SK-N-SH treated with all-trans-retinoic acid at 6 μM for 48 hours (cell line): ENCODE measurements at regions not wholly inside any gene's neighbourhood (a gene's known extent, or its start where the extent isn't known, plus 50 kb on each side); places are given as distances from the start of the nearest gene placed in this dataset.

ENCODE experiments used
- ATAC-seq: fragments of 200-7000 bp; cut with Tn5 transposase; 3 replicates; pipeline ENCODE4 v1.9.1; 2020; ENCODE audit warnings: mild to moderate bottlenecking, moderate library complexity
- BACH2 ChIP-seq: fragments of 250-450 bp; sonication (Bioruptor Pico); IDR thresholded peaks from 2 replicates; pipeline ENCODE4 v1.9.0; 2021; ENCODE audit warnings: mild to moderate bottlenecking, borderline replicate concordance
- CREB5 ChIP-seq: fragments of 250-450 bp; sonication (Bioruptor Pico); IDR thresholded peaks from 2 replicates; pipeline ENCODE4 v1.5.1; 2020; ENCODE audit warnings: low read depth, mild to moderate bottlenecking, moderate library complexity
- CSDC2 ChIP-seq: fragments of 250-450 bp; sonication (Bioruptor Pico); IDR thresholded peaks from 2 replicates; pipeline ENCODE4 v1.5.0; 2020; ENCODE audit warnings: mild to moderate bottlenecking, moderate library complexity
- ESRRG ChIP-seq: fragments of 250-450 bp; sonication (Bioruptor Pico); IDR thresholded peaks from 2 replicates; pipeline ENCODE4 v1.6.1; 2021; ENCODE audit warnings: mild to moderate bottlenecking
- GLIS3 ChIP-seq: fragments of 250-450 bp; sonication (Bioruptor Pico); IDR thresholded peaks from 2 replicates; pipeline ENCODE4 v1.5.0; 2020; ENCODE audit warnings: mild to moderate bottlenecking, moderate library complexity
- ISL1 ChIP-seq: fragments of 250-450 bp; sonication (Bioruptor Pico); IDR thresholded peaks from 2 replicates; pipeline ENCODE4 v2.1.2; 2022; ENCODE audit warnings: mild to moderate bottlenecking, moderate library complexity
- OSR1 ChIP-seq: fragments of 250-450 bp; sonication (Bioruptor Pico); IDR thresholded peaks from 2 replicates; pipeline ENCODE4 v1.8.0; 2022; ENCODE audit warnings: moderate library complexity, mild to moderate bottlenecking, inconsistent platforms
- POU6F1 ChIP-seq: fragments of 250-450 bp; sonication (Bioruptor Pico); IDR thresholded peaks from 2 replicates; pipeline ENCODE4 v1.8.0; 2021; ENCODE audit warnings: low read depth, mild to moderate bottlenecking, moderate library complexity, borderline replicate concordance
- PPARA ChIP-seq: fragments of 250-450 bp; sonication (Bioruptor Pico); IDR thresholded peaks from 2 replicates; pipeline ENCODE4 v1.5.0; 2020; ENCODE audit warnings: mild to moderate bottlenecking, borderline replicate concordance
- RARB ChIP-seq: fragments of 250-450 bp; sonication (Bioruptor Pico); IDR thresholded peaks from 2 replicates; pipeline ENCODE4 v1.8.0; 2021; ENCODE audit warnings: mild to moderate bottlenecking, moderate library complexity
- SNAI2 ChIP-seq: fragments of 250-450 bp; sonication (Bioruptor Pico); IDR thresholded peaks from 2 replicates; pipeline ENCODE4 v1.5.0; 2020; ENCODE audit warnings: mild to moderate bottlenecking, moderate library complexity
- TCF4 ChIP-seq: fragments of 250-450 bp; sonication (Bioruptor Pico); IDR thresholded peaks from 2 replicates; pipeline ENCODE4 v1.8.0; 2021; ENCODE audit warnings: mild to moderate bottlenecking, moderate library complexity, borderline replicate concordance
- TOX ChIP-seq: fragments of 250-450 bp; sonication (Bioruptor Pico); IDR thresholded peaks from 2 replicates; pipeline ENCODE4 v1.8.0; 2021; ENCODE audit warnings: mild to moderate bottlenecking, moderate library complexity, borderline replicate concordance
- ZC3H10 ChIP-seq: fragments of 250-450 bp; sonication (Bioruptor Pico); IDR thresholded peaks from 2 replicates; pipeline ENCODE4 v1.5.1; 2021; ENCODE audit warnings: mild to moderate bottlenecking, moderate library complexity
- ZFP3 ChIP-seq: fragments of 250-450 bp; sonication (Bioruptor Pico); IDR thresholded peaks from 2 replicates; pipeline ENCODE4 v1.5.0; 2020; ENCODE audit warnings: mild to moderate bottlenecking, moderate library complexity
- ZFP30 ChIP-seq: fragments of 450-650 bp; formaldehyde crosslinking; IDR thresholded peaks from 2 replicates; pipeline ENCODE4 v1.5.0; 2022; ENCODE audit warnings: mild to moderate bottlenecking, moderate library complexity
- ZNF8 ChIP-seq: fragments of 450-650 bp; formaldehyde crosslinking; IDR thresholded peaks from 2 replicates; pipeline ENCODE4 v1.5.0; 2020; ENCODE audit warnings: mild to moderate bottlenecking, moderate library complexity
- TF ChIP-seq, protein P1 (sequence below): fragments of 250-450 bp; sonication (Bioruptor Pico); IDR thresholded peaks from 2 replicates; pipeline ENCODE4 v1.5.0; 2020; ENCODE audit warnings: mild to moderate bottlenecking, moderate library complexity
- TF ChIP-seq, protein P2 (sequence below): fragments of 250-450 bp; sonication (Bioruptor Pico); IDR thresholded peaks from 2 replicates; pipeline ENCODE4 v1.5.1; 2021; ENCODE audit warnings: mild to moderate bottlenecking, moderate library complexity

- TF ChIP-seq, protein P1, sequence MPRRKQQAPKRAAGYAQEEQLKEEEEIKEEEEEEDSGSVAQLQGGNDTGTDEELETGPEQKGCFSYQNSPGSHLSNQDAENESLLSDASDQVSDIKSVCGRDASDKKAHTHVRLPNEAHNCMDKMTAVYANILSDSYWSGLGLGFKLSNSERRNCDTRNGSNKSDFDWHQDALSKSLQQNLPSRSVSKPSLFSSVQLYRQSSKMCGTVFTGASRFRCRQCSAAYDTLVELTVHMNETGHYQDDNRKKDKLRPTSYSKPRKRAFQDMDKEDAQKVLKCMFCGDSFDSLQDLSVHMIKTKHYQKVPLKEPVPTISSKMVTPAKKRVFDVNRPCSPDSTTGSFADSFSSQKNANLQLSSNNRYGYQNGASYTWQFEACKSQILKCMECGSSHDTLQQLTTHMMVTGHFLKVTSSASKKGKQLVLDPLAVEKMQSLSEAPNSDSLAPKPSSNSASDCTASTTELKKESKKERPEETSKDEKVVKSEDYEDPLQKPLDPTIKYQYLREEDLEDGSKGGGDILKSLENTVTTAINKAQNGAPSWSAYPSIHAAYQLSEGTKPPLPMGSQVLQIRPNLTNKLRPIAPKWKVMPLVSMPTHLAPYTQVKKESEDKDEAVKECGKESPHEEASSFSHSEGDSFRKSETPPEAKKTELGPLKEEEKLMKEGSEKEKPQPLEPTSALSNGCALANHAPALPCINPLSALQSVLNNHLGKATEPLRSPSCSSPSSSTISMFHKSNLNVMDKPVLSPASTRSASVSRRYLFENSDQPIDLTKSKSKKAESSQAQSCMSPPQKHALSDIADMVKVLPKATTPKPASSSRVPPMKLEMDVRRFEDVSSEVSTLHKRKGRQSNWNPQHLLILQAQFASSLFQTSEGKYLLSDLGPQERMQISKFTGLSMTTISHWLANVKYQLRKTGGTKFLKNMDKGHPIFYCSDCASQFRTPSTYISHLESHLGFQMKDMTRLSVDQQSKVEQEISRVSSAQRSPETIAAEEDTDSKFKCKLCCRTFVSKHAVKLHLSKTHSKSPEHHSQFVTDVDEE (CRISPR knock-in tag) = no peak
These were observed 273.4 kb downstream of the RASSF9 start (continued) for GRCh38 chr12:85562765-85563164.

DNA sequence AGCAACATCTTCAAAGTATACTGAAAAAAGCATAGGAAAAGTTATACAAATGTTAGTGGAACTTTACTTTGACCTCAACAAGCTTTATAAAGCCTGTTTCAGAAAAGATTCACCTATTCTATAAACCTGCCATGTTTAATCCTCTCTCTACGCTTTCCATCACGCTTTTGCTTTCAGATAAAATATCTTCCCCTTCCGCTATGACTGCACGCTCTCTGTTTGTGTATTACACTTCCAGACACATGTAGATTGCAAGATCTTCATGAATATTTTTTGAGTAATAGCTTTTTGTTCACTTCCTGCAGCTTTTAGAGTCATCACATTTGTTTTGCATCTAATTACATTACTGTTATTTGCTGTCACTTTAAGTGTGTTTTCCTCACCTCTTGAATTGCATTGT is 271.4 kb downstream of the RASSF9 start:
- TF ChIP-seq SNAI2 (CRISPR knock-in tag) (no peak), CREB5 (no peak), TCF4 (CRISPR knock-in tag) (no peak), ISL1 (CRISPR knock-in tag) (no peak), CSDC2 (no peak)
- TF ChIP-seq, protein P2, sequence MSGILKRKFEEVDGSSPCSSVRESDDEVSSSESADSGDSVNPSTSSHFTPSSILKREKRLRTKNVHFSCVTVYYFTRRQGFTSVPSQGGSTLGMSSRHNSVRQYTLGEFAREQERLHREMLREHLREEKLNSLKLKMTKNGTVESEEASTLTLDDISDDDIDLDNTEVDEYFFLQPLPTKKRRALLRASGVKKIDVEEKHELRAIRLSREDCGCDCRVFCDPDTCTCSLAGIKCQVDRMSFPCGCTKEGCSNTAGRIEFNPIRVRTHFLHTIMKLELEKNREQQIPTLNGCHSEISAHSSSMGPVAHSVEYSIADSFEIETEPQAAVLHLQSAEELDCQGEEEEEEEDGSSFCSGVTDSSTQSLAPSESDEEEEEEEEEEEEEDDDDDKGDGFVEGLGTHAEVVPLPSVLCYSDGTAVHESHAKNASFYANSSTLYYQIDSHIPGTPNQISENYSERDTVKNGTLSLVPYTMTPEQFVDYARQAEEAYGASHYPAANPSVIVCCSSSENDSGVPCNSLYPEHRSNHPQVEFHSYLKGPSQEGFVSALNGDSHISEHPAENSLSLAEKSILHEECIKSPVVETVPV (CRISPR knock-in tag) = no peak
- ATAC-seq = no peak

DNA sequence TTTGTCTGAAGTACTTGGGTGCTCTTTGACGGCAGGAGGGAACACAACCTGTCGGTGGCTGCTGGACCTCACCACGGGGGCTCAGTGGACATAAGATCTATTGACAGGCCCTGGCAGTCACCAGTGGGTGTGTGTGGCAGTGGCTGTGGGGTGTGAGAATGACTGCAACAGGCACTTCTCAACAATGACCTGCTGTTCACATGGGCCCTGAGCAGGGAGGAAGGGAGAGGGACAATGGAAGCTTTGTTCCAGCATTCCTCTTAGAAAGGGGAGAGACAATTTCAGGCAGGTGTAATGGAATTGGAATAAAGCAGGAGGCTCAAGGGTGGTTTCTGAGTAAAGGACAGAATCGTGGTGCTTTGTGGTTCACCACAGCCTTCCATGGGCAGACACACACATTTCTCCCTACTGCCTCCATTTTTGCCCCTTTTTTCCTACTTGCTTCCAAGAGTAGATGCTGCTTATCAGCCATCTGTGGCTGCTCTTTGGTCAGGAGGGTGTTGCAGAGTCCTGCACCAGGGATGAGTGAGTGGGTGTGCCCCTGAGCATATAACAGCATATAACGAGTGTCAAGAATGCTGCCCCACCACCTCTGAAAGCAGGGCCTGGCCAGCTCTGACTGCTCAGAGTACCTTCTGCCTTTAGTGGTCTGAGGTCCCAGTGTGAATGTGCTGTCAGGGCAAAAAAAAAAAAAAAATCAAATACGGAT is 267.7 kb downstream of the RASSF9 start:
- ATAC-seq = no peak
- TF ChIP-seq OSR1 (CRISPR knock-in tag) = no peak
- TF ChIP-seq BACH2 (CRISPR knock-in tag) = no peak
- TF ChIP-seq PPARA (CRISPR knock-in tag) = no peak
- TF ChIP-seq POU6F1 (CRISPR knock-in tag) = no peak
- no peak for TF ChIP-seq TCF4 (CRISPR knock-in tag)
- TF ChIP-seq CSDC2 = no peak
- TF ChIP-seq ZC3H10 = no peak
- no peak for TF ChIP-seq TOX
- no peak for TF ChIP-seq RARB
- no peak for TF ChIP-seq ISL1 (CRISPR knock-in tag)

DNA sequence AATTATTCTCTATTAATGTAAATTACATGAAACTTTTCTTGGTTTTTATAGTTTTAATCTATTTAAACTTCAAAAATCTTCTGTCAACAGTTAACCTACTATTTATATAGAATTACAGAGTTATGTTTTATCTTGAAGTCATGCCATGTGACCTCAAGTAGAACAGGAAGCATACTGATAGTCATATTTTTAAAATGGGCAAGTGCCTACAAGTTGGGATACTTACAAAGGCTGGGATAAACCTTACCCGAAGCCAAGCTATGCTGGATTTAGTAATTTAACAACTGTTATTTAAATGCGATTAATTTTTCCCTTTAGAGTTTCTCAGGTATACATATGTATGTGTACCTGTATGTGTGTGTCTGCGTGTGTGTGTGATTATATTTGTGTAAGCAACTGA is 266.9 kb downstream of the RASSF9 start:
- TF ChIP-seq ZFP30 = no peak
- TF ChIP-seq ZC3H10 = no peak
- no peak for TF ChIP-seq ZFP3 (CRISPR knock-in tag)
- TF ChIP-seq ESRRG (CRISPR knock-in tag) = no peak
- no peak for TF ChIP-seq ZNF8 (CRISPR knock-in tag)
- no peak for TF ChIP-seq GLIS3 (CRISPR knock-in tag)
- TF ChIP-seq OSR1 (CRISPR knock-in tag) = no peak
- TF ChIP-seq PPARA (CRISPR knock-in tag) = no peak
- TF ChIP-seq, protein P1 (CRISPR knock-in tag) = no peak
- TF ChIP-seq ISL1 (CRISPR knock-in tag) = no peak
- TF ChIP-seq SNAI2 (CRISPR knock-in tag) = no peak
- TF ChIP-seq RARB = no peak
- ATAC-seq = no peak
